ENCODE measurements at regions not wholly inside any gene's neighbourhood (a gene's known extent, or its start where the extent isn't known, plus 50 kb on each side); places are given as distances from the start of the nearest gene placed in this dataset.
A peak's percentile ranks its signal among the peaks of the same experiment; 100 is the strongest.

DNA sequence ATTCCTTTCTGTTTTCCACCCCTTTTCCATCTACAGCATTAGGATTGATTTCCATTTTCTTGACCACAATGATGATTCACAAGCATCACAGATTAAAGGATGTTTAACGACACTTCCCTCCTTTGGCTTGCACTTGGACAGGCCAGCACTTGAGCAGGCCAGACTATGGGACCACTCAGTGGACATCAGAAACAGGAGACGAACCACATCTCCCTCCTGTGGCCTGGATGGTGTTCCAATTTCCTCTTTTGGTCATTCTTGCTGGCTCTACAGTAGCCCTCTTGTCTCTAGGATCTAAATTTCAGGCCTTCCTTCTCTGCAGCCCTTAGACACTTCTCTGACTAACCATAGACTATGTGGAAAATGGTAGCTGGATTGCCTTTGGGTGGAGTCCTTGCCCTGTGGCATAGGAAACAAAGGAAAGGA is 78.8 kb upstream of the BOC start:
- DNase-seq (ENCODE audit: low spot score), result no peak
- TF ChIP-seq, protein P1, sequence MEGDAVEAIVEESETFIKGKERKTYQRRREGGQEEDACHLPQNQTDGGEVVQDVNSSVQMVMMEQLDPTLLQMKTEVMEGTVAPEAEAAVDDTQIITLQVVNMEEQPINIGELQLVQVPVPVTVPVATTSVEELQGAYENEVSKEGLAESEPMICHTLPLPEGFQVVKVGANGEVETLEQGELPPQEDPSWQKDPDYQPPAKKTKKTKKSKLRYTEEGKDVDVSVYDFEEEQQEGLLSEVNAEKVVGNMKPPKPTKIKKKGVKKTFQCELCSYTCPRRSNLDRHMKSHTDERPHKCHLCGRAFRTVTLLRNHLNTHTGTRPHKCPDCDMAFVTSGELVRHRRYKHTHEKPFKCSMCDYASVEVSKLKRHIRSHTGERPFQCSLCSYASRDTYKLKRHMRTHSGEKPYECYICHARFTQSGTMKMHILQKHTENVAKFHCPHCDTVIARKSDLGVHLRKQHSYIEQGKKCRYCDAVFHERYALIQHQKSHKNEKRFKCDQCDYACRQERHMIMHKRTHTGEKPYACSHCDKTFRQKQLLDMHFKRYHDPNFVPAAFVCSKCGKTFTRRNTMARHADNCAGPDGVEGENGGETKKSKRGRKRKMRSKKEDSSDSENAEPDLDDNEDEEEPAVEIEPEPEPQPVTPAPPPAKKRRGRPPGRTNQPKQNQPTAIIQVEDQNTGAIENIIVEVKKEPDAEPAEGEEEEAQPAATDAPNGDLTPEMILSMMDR (IDR thresholded peaks at IDR 0.05; ENCODE audit: extremely low read depth, insufficient read depth, missing control alignments), result no peak
- in situ Hi-C loops (cut with MboI; ENCODE audit: low pct_unique_long_range_greater_than_20kb, low sequenced_read_pairs, unreplicated experiment), result loop anchor here (10.0 kb wide), 1 partner anchor 152 kb away; no protein-coding TSS in a partner anchor

GRCh38 chr3:113133140-113133539 is 78.2 kb upstream of the BOC start:
- in situ Hi-C loops (cut with MboI; ENCODE audit: low pct_unique_long_range_greater_than_20kb, low sequenced_read_pairs, unreplicated experiment), result loop anchor here (10.0 kb wide), 1 partner anchor 152 kb away; no protein-coding TSS in a partner anchor
- DNase-seq (ENCODE audit: low spot score), result no peak
- TF ChIP-seq, protein P1 (IDR thresholded peaks at IDR 0.05; ENCODE audit: extremely low read depth, insufficient read depth, missing control alignments), result no peak

DNA sequence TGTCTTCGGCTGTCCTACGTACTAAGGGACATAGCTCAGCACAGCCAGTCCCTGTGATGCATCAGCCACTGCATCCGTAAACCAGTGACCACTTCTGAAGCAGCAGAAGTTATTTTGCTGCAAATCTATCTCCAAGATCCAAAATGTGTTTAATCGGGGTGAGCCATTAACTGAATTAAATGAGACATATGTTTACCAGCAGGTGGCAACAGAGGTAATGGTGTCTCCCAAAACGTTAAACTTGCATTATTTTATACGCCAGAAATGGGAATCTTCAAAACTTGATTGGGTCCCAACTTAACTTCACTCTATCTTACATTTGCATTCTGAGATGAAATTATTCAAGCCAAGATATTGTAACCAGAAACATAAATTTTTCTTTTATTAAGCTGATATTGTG is 75.3 kb upstream of the BOC start:
- TF ChIP-seq, protein P1 (IDR thresholded peaks at IDR 0.05; ENCODE audit: extremely low read depth, insufficient read depth, missing control alignments), result peak; percentile 48
- in situ Hi-C loops (cut with MboI; ENCODE audit: low pct_unique_long_range_greater_than_20kb, low sequenced_read_pairs, unreplicated experiment), result loop anchor here (10.0 kb wide), 1 partner anchor 149 kb away; no protein-coding TSS in a partner anchor
- no peak for DNase-seq (ENCODE audit: low spot score)

DNA sequence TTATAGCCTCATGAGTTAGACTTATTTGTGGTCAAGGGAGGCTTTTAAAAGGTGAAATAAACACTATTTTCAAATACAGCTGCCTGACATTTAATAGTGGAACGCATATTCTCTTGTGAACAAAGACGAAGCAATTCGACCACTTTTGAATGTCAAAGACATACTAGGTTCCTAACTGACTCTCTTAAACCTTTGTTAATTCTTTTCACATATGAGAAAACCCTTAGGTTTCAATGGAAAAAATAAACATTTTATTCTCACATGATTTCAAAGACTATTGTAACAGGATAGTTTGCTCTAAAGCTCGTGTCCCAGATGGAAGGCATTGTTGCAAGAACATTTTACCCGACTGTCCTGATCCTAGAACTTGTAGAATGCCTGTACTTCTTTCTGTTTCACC is 74.8 kb upstream of the BOC start:
- in situ Hi-C loops (cut with MboI; ENCODE audit: low pct_unique_long_range_greater_than_20kb, low sequenced_read_pairs, unreplicated experiment), result loop anchor here (10.0 kb wide), 1 partner anchor 148 kb away; no protein-coding TSS in a partner anchor
- TF ChIP-seq, protein P1 (IDR thresholded peaks at IDR 0.05; ENCODE audit: extremely low read depth, insufficient read depth, missing control alignments), result no peak
- DNase-seq (ENCODE audit: low spot score), result no peak

DNA sequence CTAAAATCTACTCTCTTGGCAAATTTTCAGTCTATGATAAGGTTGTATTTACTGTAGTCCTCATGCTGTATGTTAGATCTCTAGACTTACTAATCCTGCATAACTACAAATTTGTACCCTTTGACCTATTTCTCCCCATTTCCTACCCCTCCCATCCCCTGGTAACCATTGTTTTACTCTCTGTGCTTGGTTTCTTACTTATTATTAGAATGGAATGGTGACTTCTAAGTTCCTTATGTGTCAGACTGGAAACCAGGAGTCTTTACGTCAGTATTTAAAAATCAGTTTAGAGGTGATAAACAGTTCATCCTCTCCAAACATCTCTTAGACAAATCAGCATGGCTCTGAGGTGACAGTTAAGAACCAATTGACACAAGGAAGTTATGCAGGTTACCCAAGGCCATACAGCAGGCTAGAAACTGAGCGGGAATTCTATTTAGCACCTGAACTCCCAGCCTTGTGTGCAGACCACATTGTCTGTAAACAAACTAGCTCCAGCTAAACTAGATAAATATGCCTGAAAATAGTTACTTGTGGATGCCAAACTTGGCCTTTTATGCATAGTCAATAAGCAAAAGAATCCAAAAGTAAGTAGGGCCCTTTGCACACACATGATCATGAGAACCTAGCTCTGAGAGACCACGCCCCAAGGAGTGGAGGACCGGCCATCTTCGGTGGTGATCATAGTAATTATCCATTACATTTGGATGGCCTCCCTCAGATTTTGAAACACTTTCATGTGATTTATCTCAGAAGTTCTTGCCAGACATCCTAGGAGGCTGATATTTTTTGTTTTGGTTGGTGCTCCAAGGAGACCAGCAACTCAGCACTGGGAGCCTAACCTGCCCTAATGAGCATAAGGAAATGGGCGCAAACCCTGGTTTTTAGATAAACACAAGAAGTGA is 72.3 kb upstream of the BOC start:
- no peak for DNase-seq (ENCODE audit: low spot score)
- TF ChIP-seq, protein P1 (IDR thresholded peaks at IDR 0.05; ENCODE audit: extremely low read depth, insufficient read depth, missing control alignments), result no peak
- in situ Hi-C loops (cut with MboI; ENCODE audit: low pct_unique_long_range_greater_than_20kb, low sequenced_read_pairs, unreplicated experiment), result loop anchor here (10.0 kb wide), 1 partner anchor 146 kb away; no protein-coding TSS in a partner anchor

GRCh38 chr3:113140876-113141275 is 70.5 kb upstream of the BOC start:
- TF ChIP-seq, protein P1 (IDR thresholded peaks at IDR 0.05; ENCODE audit: extremely low read depth, insufficient read depth, missing control alignments), result no peak
- in situ Hi-C loops (cut with MboI; ENCODE audit: low pct_unique_long_range_greater_than_20kb, low sequenced_read_pairs, unreplicated experiment), result no loop called here
- no peak for DNase-seq (ENCODE audit: low spot score)
